GM19468 (cell line): ENCODE measurements at regions not wholly inside any gene's neighbourhood (a gene's known extent, or its start where the extent isn't known, plus 50 kb on each side); places are given as distances from the start of the nearest gene placed in this dataset.
"Not testable (repeated sequence)": the region's sequence is repeated elsewhere in the genome, so short reads cannot be mapped to it uniquely, and the experiment has no call there.

Experiments
- ATAC-seq: cut with Tn5 transposase; IDR thresholded peaks from one replicate; pipeline ENCODE4 v1.9.1; 2021; ENCODE audit warnings: mild to moderate bottlenecking, moderate library complexity, moderate number of reproducible peaks; ENCODE audit not compliant: unreplicated experiment; ENCODE audit errors: extremely low read depth

- ATAC-seq = no peak
Observed at GRCh38 chr12:72723732-72724131, 451.6 kb downstream of the TRHDE start.

DNA sequence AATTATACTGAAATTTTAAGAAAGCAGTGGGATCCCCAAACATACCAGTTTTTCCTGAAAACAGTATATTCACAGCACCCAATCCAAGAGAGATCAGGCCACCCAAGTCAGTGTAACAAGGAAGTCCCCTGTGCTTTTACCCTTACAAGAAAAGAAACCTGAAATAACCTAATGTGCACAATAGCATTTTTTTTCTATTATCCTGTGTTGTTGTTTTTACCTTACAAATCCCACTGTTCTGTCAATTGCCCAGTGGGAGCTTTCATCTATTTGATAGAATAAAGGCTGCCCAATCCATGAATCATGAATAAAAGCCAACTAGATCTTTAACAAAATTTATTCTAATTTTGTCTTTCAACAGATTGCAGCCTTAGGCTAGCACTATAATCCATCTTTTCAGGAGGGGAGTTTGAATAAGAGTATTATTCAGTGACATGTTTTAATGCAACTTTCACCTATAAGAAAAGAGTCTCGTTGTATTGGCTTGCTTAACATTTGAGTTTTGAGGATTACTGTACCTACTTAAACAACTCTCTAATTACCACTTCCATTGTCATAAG, 457.4 kb downstream of the TRHDE start:
- ATAC-seq = no peak

DNA sequence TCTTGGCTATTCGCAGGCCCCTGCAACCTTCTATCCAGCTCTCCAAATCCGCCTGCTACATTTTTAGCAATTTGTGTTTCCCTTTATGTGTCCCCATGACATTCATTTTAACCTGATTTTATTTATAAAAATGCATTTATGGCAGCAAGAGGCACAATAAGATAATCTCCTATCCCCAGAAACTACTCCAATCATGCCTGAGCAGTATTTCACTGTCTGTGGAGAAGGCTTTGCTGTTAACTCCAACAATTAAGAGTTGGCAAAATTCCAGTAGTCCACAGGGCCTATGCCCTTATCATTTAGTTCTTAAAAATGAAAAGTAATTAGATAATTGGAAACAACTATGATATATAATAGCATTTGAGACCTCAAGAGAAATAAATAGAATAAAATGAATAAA, 462.4 kb downstream of the TRHDE start:
- no peak for ATAC-seq

DNA sequence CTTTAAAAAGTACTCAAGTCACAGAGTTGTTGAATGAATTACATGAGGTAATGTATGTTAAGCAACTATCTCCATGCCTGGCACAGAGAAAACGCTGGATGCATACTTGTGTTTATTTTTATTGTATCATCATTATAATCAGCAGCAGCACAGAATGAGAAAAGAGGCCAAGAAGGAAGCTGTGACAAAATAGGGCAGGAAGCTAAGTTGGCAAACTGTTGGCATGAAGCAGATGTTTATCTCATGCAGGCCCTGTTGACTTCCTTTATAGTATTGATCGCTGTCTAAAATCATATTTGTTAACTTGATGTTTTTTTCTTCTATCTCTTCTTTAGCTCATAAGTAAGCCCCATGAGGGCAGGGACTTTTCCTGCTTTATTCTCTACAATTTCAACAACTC, 466.6 kb downstream of the TRHDE start:
- ATAC-seq = no peak

DNA sequence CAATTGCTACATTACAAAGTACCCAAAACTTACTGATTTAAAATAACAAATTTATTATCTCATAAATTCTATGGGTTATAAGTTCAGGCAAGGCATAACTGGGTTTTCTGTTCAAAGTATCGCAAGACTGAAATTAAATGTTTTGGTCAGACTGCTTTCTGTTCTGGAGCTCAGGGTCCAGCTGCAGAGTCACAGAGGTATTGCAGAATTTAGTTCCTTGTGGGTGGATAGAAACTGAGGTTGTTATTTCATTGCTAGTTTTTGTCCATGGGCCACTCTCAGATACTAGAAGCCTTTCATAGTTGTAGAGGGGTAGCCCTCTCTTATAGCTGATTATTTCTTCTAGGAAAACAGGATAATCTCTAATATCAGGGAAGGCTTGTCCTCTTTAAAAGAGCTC, 467.9 kb downstream of the TRHDE start:
- ATAC-seq = no peak

DNA sequence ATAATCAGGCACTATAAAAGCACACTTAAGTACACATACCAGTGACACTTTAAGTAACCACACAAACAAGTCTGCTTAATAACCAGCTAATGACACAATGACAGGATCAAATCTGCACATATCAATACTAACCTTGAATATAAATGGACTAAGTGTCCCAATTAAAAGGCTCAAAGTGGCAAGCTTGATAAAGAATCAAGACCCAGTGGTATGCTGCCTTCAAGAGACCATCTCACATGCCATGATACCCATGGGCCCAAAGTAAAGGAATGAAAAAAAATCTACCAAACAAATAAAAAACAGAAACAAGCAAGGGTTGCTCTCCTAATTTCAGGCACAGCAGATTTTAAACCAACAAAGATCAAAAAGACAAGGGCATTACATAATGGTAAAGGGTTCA, 470.4 kb downstream of the TRHDE start:
- no peak for ATAC-seq

- no peak for ATAC-seq
Observed at GRCh38 chr12:72746048-72746447, 473.9 kb downstream of the TRHDE start.

DNA sequence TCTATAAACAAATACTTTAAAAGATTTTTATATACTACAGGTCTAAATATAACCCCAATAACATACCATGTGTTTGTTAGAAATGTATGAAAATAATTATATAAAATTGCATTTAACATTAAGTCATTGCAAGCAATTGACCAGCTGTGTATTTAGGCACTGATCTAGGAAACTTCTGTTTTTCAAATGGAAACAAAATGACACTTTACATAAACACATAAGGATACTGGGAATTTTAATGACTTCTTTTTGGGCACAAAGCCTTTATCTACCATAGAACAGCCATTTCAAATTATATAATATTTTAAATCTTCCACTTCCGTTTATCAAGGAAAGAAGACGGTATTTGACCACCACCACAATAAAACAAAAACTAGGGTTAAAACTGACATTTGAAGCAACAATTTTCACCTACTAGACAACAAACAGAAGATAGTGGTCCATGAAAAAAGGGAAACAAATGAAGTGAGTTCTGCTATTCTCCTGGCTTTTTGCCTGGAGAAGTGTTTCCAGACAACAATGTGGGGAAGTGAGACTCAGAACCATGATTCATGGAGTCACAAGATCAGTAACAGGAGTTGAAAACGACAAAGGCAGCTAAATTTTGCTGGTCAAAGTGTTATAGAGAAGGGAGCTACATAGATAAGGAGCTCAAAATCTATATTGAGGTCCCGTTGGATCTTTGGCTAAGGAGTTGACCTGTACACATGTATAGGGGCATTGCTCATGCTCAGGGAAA, 475.1 kb downstream of the TRHDE start:
- no peak for ATAC-seq

- no peak for ATAC-seq
Observed at GRCh38 chr12:72748971-72749370, 476.8 kb downstream of the TRHDE start.

GRCh38 chr12:72753571-72753970, 481.4 kb downstream of the TRHDE start:
- ATAC-seq = no peak

DNA sequence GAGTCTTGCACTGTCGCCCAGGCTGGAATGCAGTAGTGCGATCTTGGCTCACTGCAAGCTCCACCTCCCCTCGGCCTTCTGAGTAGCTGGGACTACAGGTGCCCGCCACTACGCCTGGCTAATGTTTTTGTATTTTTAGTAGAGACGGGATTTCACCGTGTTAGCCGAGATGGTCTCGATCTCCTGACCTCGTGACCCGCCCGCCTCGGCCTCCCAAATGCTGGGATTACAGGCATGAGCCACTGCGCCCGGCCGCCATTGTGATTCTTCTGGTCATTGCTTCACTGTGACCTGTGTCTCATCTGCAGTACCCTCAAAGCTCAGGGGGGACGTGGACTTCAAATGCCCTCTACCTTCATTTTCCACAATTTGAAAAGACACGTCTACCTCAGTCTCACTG, 481.9 kb downstream of the TRHDE start:
- not testable (repeated sequence) for ATAC-seq

DNA sequence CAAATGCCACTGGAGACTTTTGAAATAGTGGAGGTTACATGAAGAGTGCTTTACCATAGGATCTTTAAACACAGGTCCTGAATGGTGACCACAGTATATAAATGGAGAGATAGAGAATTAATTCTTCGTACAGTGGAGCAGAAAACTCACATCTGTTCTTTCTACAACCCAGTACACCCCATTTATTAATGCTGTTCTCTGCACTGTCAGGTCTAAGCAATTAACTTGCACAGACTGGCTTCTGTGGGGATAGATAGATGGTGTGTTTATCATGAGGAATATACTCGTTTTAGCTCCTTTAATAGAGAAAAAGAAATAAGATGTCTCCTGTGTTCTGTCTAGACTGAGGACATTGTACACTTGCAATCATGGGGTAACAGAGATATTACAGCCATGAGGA, 494.3 kb downstream of the TRHDE start:
- no peak for ATAC-seq

DNA sequence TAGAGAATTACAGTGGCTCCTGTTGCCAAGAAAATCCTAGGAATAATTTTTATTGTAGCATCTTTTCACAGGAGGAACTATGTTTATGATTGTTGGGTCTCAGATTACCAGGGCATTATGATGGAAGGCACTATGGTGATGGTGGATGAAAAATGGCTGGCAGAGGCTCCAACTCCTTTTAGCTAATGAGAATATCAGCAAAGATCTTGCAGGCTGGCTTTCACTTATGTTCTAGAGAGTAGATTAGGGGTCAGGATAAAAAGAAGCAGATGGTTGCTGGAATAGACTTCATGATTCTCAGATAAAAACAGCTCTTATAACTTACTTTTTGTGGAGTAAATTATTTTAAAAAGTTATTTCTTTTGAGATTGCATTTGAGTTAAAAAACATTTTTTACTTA, 501.9 kb downstream of the TRHDE start:
- no peak for ATAC-seq

- ATAC-seq = no peak
Observed at GRCh38 chr12:72777806-72778205, 505.6 kb downstream of the TRHDE start.

- ATAC-seq = no peak
Observed at GRCh38 chr12:72790273-72790672, 518.1 kb downstream of the TRHDE start.

GRCh38 chr12:72792889-72793288, 520.7 kb downstream of the TRHDE start:
- ATAC-seq = no peak

GRCh38 chr12:72793796-72794195, 521.6 kb downstream of the TRHDE start:
- ATAC-seq = no peak

DNA sequence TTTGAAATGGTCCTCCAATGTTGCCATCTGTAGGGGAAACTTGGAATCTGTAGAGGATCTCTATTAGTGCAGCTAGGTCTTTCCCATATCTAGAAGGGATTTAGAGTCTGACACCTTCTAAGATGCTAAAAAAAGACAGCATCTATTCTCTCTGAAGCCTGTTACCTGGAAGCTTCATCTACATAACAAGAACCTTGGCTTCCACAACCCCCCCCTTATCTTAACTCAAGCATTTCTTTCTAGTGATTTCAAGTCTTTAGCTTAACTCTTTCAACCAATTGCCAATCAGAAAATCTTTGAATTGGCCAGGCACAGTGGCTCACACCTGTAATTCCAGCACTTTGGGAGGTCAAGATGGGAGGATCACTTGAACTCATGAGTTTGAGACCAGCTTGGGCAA, 543.3 kb downstream of the TRHDE start:
- no peak for ATAC-seq

DNA sequence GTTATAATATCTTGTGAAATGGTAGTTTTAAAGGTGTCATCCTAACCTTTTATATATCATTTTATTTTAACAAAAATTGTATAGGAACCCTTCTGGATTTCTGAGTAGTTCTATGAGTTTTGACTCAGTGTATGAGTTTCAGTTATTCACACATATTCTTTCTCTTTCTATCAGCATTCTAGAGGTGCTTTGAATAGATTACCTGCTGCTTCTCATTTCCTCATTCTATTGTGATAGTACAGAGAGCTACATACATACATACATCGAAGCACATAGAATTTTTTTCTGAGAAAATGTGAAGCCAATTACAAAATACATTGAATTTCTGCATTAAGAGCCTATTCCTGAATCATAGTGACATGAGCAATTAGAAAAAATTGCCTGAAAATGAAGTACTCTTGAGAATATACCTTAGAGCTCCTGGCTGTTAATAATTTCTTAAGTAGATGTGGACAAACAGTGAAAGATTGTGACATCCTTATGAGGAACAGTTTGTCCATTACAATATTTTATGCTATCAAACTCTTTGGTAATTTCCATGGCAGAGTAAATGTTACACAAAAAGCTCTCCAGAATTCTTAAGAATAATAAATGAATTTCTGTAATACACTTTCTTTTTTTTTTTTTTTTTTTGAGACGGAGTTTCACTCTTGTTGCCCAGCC, 556.6 kb downstream of the TRHDE start:
- no peak for ATAC-seq

- ATAC-seq = no peak
Observed at GRCh38 chr12:72829838-72830237, 557.7 kb downstream of the TRHDE start.

- ATAC-seq = no peak
Observed at GRCh38 chr12:72832024-72832423, 559.9 kb downstream of the TRHDE start.

- no peak for ATAC-seq
Observed at GRCh38 chr12:72836194-72836593, 564.0 kb downstream of the TRHDE start.
